ENCODE measurements at regions not wholly inside any gene's neighbourhood (a gene's known extent, or its start where the extent isn't known, plus 50 kb on each side); places are given as distances from the start of the nearest gene placed in this dataset.
"Not testable (repeated sequence)": the region's sequence is repeated elsewhere in the genome, so short reads cannot be mapped to it uniquely, and the experiment has no call there.

GRCh38 chr4:114223580-114223979 lies 244.1 kb upstream of the ARSJ start:
- no peak overlapping the region for H3K4me3 Mint-ChIP-seq
- no peak for DNase-seq

GRCh38 chr4:114225436-114225835 lies 246.0 kb upstream of the ARSJ start:
- Mint-ChIP-seq H3K36me3 (ENCODE audit: low read depth) (no peaks in the 10 kb centered on the region), H3K4me3 (no peak overlapping the region)

More at GRCh38 chr4:114223580-114223979, 244.1 kb upstream of the ARSJ start:
- no peak for ATAC-seq
- H3K27ac Mint-ChIP-seq: no peak overlapping the region
- no peaks in the 10 kb centered on the region for H3K27me3 Mint-ChIP-seq
- H3K9me3 Mint-ChIP-seq: no peaks in the 10 kb centered on the region
- H3K4me1 Mint-ChIP-seq: no peaks in the 10 kb centered on the region
- no peaks in the 10 kb centered on the region for H3K36me3 Mint-ChIP-seq (ENCODE audit: low read depth)

GRCh38 chr4:114226179-114226578 lies 246.7 kb upstream of the ARSJ start:
- Mint-ChIP-seq H3K9me3 (no peaks in the 10 kb centered on the region), H3K4me3 (no peak overlapping the region), H3K4me1 (no peaks in the 10 kb centered on the region), H3K27me3 (no peaks in the 10 kb centered on the region), H3K27ac (no peak overlapping the region), H3K36me3 (ENCODE audit: low read depth) (no peaks in the 10 kb centered on the region)
- ATAC-seq (no peak), DNase-seq (no peak)

More at GRCh38 chr4:114225436-114225835, 246.0 kb upstream of the ARSJ start:
- ATAC-seq (no peak), DNase-seq (no peak)
- H3K9me3 Mint-ChIP-seq: no peaks in the 10 kb centered on the region
- H3K4me1 Mint-ChIP-seq: no peaks in the 10 kb centered on the region
- H3K27ac Mint-ChIP-seq: no peak overlapping the region
- no peaks in the 10 kb centered on the region for H3K27me3 Mint-ChIP-seq

GRCh38 chr4:114226968-114227760 lies 247.7 kb upstream of the ARSJ start:
- no peak overlapping the region for H3K27ac Mint-ChIP-seq
- H3K4me1 Mint-ChIP-seq: no peaks in the 10 kb centered on the region
- no peak for ATAC-seq
- no peaks in the 10 kb centered on the region for H3K27me3 Mint-ChIP-seq
- DNase-seq: no peak
- H3K9me3 Mint-ChIP-seq: no peaks in the 10 kb centered on the region
- no peaks in the 10 kb centered on the region for H3K36me3 Mint-ChIP-seq (ENCODE audit: low read depth)
- H3K4me3 Mint-ChIP-seq: no peak overlapping the region

GRCh38 chr4:114229706-114230105 lies 250.3 kb upstream of the ARSJ start:
- Mint-ChIP-seq H3K4me3 (no peak overlapping the region), H3K9me3 (no peaks in the 10 kb centered on the region), H3K4me1 (no peaks in the 10 kb centered on the region), H3K36me3 (ENCODE audit: low read depth) (no peaks in the 10 kb centered on the region), H3K27me3 (peaks cover 5% of the 10 kb centered on the region), H3K27ac (no peak overlapping the region)
- ATAC-seq: no peak
- no peak for DNase-seq

GRCh38 chr4:114236171-114236769 lies 256.8 kb upstream of the ARSJ start:
- DNase-seq (no peak), ATAC-seq (no peak)
- H3K27me3 Mint-ChIP-seq: peaks cover 5% of the 10 kb centered on the region
- no peak overlapping the region for H3K4me3 Mint-ChIP-seq
- no peaks in the 10 kb centered on the region for H3K4me1 Mint-ChIP-seq
- no peaks in the 10 kb centered on the region for H3K9me3 Mint-ChIP-seq
- H3K36me3 Mint-ChIP-seq (ENCODE audit: low read depth): no peaks in the 10 kb centered on the region
- H3K27ac Mint-ChIP-seq: no peak overlapping the region

- ATAC-seq (no peak), DNase-seq (no peak)
- no peaks in the 10 kb centered on the region for H3K4me1 Mint-ChIP-seq
- no peaks in the 10 kb centered on the region for H3K36me3 Mint-ChIP-seq (ENCODE audit: low read depth)
- peaks cover under 1% of the 10 kb centered on the region for H3K27me3 Mint-ChIP-seq
- no peak overlapping the region for H3K4me3 Mint-ChIP-seq
- no peak overlapping the region for H3K27ac Mint-ChIP-seq
- H3K9me3 Mint-ChIP-seq: no peaks in the 10 kb centered on the region
Measured at GRCh38 chr4:114237997-114238396, 258.6 kb upstream of the ARSJ start.

- no peaks in the 10 kb centered on the region for H3K36me3 Mint-ChIP-seq (ENCODE audit: low read depth)
- H3K9me3 Mint-ChIP-seq: no peaks in the 10 kb centered on the region
- no peak overlapping the region for H3K4me3 Mint-ChIP-seq
- peaks cover 4% of the 10 kb centered on the region for H3K27me3 Mint-ChIP-seq
- no peaks in the 10 kb centered on the region for H3K4me1 Mint-ChIP-seq
- no peak for ATAC-seq
- H3K27ac Mint-ChIP-seq: no peak overlapping the region
- DNase-seq: no peak
Measured at GRCh38 chr4:114249561-114249960, 270.1 kb upstream of the ARSJ start.

GRCh38 chr4:114249976-114250375 lies 270.5 kb upstream of the ARSJ start:
- Mint-ChIP-seq H3K36me3 (ENCODE audit: low read depth) (no peaks in the 10 kb centered on the region), H3K9me3 (no peaks in the 10 kb centered on the region), H3K27me3 (peaks cover 4% of the 10 kb centered on the region), H3K27ac (no peak overlapping the region), H3K4me1 (no peaks in the 10 kb centered on the region), H3K4me3 (no peak overlapping the region)
- ATAC-seq (no peak), DNase-seq (no peak)

GRCh38 chr4:114250439-114250891 lies 271.0 kb upstream of the ARSJ start:
- Mint-ChIP-seq H3K9me3 (no peaks in the 10 kb centered on the region), H3K4me1 (no peaks in the 10 kb centered on the region), H3K27me3 (peaks cover 4% of the 10 kb centered on the region), H3K27ac (no peak overlapping the region), H3K36me3 (ENCODE audit: low read depth) (no peaks in the 10 kb centered on the region), H3K4me3 (no peak overlapping the region)
- DNase-seq: no peak
- ATAC-seq: no peak

GRCh38 chr4:114251020-114251419 lies 271.6 kb upstream of the ARSJ start:
- H3K9me3 Mint-ChIP-seq: no peaks in the 10 kb centered on the region
- ATAC-seq: no peak
- no peaks in the 10 kb centered on the region for H3K4me1 Mint-ChIP-seq
- H3K27ac Mint-ChIP-seq: no peak overlapping the region
- no peak overlapping the region for H3K4me3 Mint-ChIP-seq
- no peak for DNase-seq
- H3K27me3 Mint-ChIP-seq: peaks cover 4% of the 10 kb centered on the region
- no peaks in the 10 kb centered on the region for H3K36me3 Mint-ChIP-seq (ENCODE audit: low read depth)

GRCh38 chr4:114252499-114252898 lies 273.1 kb upstream of the ARSJ start:
- DNase-seq (no peak), ATAC-seq (no peak)
- Mint-ChIP-seq H3K4me3 (no peak overlapping the region), H3K9me3 (peaks cover 4% of the 10 kb centered on the region), H3K36me3 (ENCODE audit: low read depth) (no peaks in the 10 kb centered on the region), H3K4me1 (no peaks in the 10 kb centered on the region), H3K27me3 (peaks cover 4% of the 10 kb centered on the region), H3K27ac (no peak overlapping the region)

GRCh38 chr4:114257501-114257900 lies 278.1 kb upstream of the ARSJ start:
- Mint-ChIP-seq H3K9me3 (peaks cover 4% of the 10 kb centered on the region), H3K4me1 (no peaks in the 10 kb centered on the region), H3K36me3 (ENCODE audit: low read depth) (no peaks in the 10 kb centered on the region), H3K27me3 (no peaks in the 10 kb centered on the region), H3K27ac (no peak overlapping the region), H3K4me3 (no peak overlapping the region)
- no peak for ATAC-seq
- DNase-seq: no peak

- not testable (repeated sequence) for H3K36me3 Mint-ChIP-seq (ENCODE audit: low read depth); H3K27ac Mint-ChIP-seq; ATAC-seq; H3K4me3 Mint-ChIP-seq; H3K9me3 Mint-ChIP-seq; DNase-seq; H3K4me1 Mint-ChIP-seq; H3K27me3 Mint-ChIP-seq
Measured at GRCh38 chr4:114262421-114262820, 283.0 kb upstream of the ARSJ start.

- H3K36me3 Mint-ChIP-seq (ENCODE audit: low read depth): no peaks in the 10 kb centered on the region
- H3K4me3 Mint-ChIP-seq: no peak overlapping the region
- DNase-seq (no peak), ATAC-seq (no peak)
- no peak overlapping the region for H3K27ac Mint-ChIP-seq
- H3K4me1 Mint-ChIP-seq: no peaks in the 10 kb centered on the region
- H3K9me3 Mint-ChIP-seq: no peaks in the 10 kb centered on the region
- no peaks in the 10 kb centered on the region for H3K27me3 Mint-ChIP-seq
Measured at GRCh38 chr4:114263233-114263632, 283.8 kb upstream of the ARSJ start.

Data from activated naive CD8-positive, alpha-beta T cell treated with anti-CD3 and anti-CD28 coated beads, Interleukin-2, amount 50 U/mL, for 24 hours (primary cell).